CD1c-positive myeloid dendritic cell (primary cell): ENCODE measurements at regions not wholly inside any gene's neighbourhood (a gene's known extent, or its start where the extent isn't known, plus 50 kb on each side); places are given as distances from the start of the nearest gene placed in this dataset.

Experiments
- DNase-seq: peaks from one replicate; pipeline ENCODE4 v3.0.0-alpha.2; 2016; ENCODE audit errors: extremely low spot score

DNA sequence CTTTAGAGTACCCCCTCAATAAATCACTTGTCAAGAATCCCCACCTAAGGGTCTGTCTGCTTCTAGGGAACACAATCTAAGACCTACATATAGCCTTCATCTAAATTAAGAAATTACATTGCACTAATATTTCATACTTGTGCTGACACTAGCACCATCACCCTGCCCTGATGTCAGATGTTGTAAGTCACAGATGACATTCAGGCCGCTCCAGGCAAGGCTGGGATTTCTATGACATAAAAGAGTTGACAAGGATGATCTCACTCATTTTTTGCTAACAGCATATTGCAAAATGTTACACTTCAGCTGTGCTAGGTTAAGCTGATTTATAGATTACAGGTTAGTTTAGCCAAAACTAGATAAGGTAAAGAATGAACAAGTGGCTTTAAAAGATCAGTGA is 372.5 kb upstream of the GRIA1 start:
- DNase-seq: no peak

GRCh38 chr5:153122403-153122802 is 368.1 kb upstream of the GRIA1 start:
- DNase-seq: no peak

DNA sequence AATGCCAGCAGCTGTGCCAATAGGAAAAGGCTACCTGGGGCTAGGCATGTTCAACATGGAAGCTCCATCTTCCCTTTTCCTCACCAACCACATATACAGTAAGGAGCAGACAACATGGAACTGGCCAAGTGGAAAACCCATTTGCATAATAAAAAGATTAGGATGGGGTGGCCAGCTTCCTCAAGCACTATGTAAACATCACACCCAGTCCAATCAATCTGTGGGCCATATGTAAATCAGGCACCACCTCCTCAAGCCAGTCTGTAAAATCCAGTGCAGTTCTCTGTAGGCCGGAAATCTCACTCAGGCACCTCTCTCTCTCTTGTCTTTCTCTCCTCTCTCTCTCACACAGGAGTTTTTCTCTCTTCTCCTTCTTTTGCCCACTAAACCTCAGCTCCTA is 360.2 kb upstream of the GRIA1 start:
- DNase-seq: no peak

- no peak for DNase-seq
These were observed 355.1 kb upstream of the GRIA1 start for GRCh38 chr5:153135411-153135810.

DNA sequence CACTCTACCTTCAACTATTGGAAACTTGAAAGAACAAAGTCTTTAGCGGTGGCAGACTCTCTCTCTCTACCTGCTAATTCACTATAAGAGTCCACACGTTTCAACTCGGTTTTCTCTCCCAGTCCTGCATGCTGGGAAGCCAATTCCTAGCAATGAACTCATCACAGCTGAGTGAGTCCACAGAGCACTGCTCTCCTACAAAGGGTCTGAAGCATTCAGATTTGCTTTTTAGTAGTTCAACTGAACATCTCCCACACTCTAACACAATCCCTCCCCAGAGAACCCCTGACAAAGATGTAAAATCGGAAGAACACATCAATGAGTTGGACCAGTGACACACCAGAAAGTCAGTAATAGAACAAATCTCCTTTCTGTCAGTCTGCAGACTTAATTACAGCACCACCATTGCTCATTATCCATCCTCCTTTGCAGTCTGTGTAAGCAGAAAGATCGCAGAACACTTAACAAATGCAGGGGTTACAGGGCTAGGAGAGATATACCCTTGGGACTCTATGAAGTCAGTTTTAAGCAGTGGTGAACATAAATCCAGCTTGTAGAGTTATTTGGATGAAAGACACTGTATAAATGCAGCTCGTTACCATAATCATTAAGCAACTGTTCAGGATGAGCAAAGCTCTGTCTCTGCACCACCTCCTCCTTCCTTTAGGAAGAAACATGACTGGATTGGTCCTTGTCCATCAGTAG is 353.4 kb upstream of the GRIA1 start:
- no peak for DNase-seq

GRCh38 chr5:153147891-153148623 is 342.4 kb upstream of the GRIA1 start:
- DNase-seq: no peak

DNA sequence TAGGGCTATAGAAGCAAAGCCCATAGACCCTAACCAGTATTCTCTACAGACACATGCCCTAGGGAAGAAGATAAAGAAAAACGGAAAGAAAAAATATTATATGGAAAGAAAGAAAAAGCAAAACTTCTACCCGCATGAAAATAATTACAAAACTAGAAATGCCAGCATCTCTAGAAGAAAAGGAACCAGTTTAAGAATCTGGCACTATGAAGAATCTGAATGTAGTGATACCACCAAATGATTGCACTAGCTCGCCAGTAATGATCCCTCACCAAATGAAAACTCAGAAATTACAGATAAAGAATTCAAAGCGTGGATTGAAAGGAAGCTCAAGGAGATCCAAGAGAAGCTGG is 341.9 kb upstream of the GRIA1 start:
- DNase-seq: no peak

DNA sequence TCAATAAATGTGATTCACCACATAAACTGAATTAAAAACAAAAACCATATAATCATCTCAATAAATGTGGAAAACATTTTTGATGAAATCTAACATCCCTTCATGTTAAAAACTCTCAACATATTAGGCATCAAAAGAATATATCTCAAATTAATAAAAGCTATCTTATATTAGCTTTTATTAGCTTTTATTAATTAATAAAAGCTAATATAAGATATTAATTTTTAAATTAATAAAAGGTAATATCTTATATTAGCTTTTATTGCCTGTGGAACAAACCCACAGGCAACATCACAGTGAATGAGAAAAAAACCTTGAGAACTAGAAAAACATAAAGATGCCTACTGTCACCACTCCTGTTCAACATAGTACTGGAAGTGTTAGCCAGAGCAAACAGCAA is 338.9 kb upstream of the GRIA1 start:
- DNase-seq: no peak

DNA sequence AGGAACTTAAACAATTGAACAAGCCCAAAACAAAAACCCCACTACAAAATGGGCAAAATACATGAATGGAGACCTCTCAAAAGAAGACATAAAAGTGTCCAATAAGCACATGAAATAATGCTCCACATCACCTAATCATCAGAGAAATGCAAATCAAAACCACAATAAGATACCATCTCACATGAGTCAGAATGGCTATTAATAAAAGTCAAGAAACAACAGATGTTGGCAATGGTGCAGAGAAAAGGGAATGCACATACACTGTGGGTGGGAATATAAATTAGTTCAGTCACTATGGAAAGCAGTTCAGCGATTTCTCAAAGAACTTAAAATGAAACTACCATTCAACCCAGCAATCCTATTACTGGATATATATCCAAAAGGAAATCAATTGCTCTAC is 337.4 kb upstream of the GRIA1 start:
- DNase-seq: no peak

DNA sequence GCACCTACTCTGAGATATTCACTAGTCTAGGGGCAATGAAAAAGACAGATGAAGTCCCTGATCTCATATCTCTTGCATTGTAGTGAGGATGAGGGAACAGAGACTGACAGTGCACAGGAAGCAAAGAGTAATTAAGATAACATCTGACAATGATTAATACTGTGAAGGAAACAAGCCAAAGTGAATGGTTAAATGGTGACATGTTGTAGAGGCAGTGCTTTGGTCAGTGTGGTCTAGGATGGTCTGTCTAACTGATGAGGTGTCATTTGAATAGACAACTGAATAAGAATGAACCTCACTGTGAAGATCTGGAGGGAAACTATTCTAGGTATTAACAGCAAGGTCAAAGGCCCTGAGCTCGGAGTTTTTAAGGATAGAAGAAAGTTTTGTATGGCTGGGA is 333.3 kb upstream of the GRIA1 start:
- DNase-seq: no peak

GRCh38 chr5:153158608-153159007 is 331.9 kb upstream of the GRIA1 start:
- no peak for DNase-seq

GRCh38 chr5:153159616-153160015 is 330.9 kb upstream of the GRIA1 start:
- DNase-seq: no peak

DNA sequence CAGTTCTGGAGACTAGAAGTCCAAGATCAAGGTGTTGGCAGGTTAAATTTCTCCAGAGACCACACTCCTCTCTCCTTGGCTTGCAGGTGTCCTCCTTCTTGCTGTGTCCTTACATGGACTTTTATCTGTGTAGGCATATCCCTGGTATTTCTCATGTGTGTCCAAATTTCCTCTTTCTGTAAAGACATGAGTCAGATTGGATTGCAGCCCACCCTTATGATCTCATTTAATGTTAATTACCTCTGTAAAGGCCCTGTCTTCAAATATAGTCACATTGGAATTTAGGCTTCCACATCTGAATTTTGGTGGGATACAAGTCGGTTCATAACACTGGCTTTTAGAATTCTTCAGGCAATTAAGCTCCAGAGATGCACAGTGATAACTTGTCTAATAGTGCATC is 322.2 kb upstream of the GRIA1 start:
- no peak for DNase-seq

DNA sequence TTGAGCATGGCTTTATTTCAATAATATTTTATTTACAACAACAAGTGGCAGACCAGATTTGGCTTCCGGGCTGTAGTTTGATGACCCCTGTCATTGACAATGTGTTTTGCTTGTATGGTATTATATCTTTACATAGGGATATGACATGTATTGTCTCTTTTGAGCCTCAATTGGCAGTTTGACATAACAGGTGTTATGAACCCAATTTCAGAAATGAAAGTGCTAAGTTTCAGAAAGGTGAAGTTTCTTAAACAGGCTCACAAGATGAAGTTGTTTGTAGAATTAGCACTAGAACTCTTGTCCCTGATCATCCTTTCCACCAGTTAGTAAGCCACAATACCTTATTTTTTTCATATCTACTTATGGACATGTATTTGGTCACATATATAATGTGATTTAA is 303.0 kb upstream of the GRIA1 start:
- no peak for DNase-seq

DNA sequence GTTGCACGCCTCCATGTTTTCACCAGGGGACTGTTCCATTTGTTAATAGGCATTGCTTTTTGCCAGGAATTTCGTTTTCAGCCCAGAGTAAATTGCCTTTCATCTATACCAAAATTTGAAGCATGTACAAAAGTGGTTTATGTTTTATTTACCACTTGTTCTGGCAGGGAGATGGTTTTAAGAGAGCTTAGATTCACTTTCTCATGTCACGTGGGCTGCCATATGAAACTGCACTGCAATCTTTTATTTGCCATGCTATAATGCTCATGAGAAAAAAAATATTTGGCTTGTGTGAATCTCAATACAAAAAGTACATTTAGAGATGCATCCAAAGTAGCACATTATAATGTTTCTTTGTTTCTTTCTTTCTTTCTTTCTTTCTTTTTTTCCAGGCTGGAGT is 284.1 kb upstream of the GRIA1 start:
- no peak for DNase-seq

DNA sequence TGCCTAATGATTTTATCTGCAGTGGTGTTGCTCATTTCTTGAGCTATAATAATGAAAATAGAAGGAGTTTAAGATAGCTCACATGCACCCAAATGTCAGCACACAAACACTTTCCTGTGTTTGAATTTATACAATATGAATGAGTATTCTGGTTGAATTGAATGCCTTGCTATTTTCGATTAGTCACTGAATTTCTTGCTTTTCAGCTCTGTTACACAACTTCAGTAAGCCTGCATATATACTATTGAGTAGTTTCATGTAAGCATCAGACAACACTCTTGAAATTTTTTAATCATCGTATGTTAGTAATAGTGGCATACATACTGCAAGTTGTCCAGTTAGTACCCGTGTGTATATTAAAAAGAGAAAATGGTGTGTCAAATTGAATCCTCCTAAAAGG is 281.5 kb upstream of the GRIA1 start:
- no peak for DNase-seq

DNA sequence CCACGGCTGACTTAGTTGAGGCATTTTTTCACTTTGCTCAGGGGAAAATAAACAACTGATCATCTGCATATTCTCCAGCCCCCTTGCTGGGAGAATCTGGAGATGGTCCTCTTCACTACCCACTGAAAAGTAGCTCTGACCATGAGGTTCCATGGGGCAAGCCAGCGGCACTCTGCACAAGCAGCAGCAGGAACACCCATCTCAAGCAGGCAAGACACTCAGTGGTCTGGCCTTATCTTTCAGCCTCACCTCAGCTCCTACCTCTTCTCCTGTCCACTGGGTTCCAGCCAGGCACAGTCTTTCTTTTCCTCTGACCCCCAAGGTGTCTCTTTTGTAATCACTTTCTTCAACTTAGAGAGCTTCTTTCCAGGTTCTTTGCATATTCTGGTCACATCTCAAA is 280.8 kb upstream of the GRIA1 start:
- no peak for DNase-seq

- DNase-seq: no peak
These were observed 279.4 kb upstream of the GRIA1 start for GRCh38 chr5:153211076-153211475.

- no peak for DNase-seq
These were observed 278.0 kb upstream of the GRIA1 start for GRCh38 chr5:153212471-153212870.

GRCh38 chr5:153222936-153223335 is 267.5 kb upstream of the GRIA1 start:
- DNase-seq: no peak

GRCh38 chr5:153223376-153223775 is 267.1 kb upstream of the GRIA1 start:
- DNase-seq: no peak

GRCh38 chr5:153224651-153225050 is 265.8 kb upstream of the GRIA1 start:
- no peak for DNase-seq

GRCh38 chr5:153233933-153234332 is 256.5 kb upstream of the GRIA1 start:
- no peak for DNase-seq

DNA sequence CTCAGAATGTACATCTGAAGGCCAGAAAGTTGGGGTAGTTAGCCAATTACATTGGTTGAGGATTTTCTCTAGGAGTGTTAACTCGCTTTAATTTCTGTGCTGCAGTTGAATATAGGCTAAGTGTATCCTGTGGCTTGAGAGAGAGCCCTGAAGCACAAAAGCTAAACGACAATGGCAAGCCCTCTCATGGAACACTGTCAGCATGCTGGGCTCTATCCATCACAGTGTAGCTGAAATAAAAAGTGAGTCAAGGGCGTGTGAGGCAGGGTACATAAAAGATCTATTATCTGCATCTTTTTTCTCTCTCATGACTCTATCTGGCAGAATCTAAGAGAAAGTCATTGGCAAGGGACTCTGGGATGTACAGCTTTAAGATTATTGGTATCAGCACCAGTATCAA is 254.2 kb upstream of the GRIA1 start:
- no peak for DNase-seq
